GM12874 (cell line): ENCODE measurements at regions not wholly inside any gene's neighbourhood (a gene's known extent, or its start where the extent isn't known, plus 50 kb on each side); places are given as distances from the start of the nearest gene placed in this dataset.

Source experiments
- TF ChIP-seq, protein P1 (sequence below): IDR thresholded peaks from 2 replicates; pipeline ENCODE4 v1.5.1; 2011; ENCODE audit warnings: low read depth, mild to moderate bottlenecking, control low read depth, low read length, moderate library complexity; ENCODE audit not compliant: insufficient read depth

DNA sequence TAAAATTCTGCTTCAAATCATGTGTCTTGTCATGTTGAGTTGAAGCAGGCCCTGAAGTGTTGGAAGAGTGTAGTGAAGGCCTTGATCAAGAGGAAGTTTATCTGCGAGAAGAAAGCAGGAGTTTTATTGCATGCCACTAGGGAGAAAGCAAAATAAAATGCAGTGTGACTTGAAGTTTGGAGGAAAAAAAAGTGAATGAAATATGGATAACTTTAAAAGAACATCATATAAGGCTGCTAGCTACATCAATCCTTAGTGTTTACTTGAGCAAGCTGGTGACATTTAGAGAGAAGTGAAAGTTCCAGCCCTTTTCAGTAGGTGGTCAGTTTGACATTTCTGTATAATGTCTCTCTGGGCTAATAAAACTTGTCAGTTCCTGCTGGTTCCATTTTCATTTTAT is 841.1 kb downstream of the TMTC2 start:
- TF ChIP-seq, protein P1, sequence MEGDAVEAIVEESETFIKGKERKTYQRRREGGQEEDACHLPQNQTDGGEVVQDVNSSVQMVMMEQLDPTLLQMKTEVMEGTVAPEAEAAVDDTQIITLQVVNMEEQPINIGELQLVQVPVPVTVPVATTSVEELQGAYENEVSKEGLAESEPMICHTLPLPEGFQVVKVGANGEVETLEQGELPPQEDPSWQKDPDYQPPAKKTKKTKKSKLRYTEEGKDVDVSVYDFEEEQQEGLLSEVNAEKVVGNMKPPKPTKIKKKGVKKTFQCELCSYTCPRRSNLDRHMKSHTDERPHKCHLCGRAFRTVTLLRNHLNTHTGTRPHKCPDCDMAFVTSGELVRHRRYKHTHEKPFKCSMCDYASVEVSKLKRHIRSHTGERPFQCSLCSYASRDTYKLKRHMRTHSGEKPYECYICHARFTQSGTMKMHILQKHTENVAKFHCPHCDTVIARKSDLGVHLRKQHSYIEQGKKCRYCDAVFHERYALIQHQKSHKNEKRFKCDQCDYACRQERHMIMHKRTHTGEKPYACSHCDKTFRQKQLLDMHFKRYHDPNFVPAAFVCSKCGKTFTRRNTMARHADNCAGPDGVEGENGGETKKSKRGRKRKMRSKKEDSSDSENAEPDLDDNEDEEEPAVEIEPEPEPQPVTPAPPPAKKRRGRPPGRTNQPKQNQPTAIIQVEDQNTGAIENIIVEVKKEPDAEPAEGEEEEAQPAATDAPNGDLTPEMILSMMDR, result no peak

DNA sequence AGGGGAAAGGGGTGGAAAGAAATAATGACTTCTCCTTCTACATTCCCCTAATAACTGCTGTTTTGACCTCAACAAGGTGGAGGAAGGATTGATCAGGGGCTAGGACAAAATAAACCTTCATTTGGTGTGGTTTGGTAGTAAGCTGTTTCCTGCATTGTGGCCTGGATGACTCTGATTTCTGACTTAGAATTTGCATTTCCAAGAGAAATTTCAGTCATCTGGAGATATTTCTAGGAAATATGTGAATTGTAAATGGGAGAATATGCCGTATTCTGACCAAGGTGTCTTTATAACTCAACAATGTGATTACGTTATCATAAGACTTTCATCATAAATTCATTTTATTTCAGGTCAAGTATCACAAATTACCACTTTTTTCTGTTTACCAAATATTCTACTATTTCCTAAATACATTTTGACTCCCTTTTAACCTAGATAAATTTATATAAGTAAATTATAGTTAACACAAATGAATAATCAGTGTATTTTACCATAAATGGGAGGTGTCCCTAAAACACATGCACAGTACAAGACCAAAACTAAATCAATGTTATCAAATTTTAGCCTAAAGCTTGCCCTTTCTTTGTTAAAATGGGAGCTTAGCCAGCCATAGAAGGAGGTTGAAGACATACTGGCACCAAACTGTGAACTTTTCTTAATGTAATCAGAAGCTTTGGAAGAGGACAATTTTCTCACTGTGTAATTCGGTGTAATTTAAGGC is 828.8 kb downstream of the TMTC2 start:
- TF ChIP-seq, protein P1, result no peak

DNA sequence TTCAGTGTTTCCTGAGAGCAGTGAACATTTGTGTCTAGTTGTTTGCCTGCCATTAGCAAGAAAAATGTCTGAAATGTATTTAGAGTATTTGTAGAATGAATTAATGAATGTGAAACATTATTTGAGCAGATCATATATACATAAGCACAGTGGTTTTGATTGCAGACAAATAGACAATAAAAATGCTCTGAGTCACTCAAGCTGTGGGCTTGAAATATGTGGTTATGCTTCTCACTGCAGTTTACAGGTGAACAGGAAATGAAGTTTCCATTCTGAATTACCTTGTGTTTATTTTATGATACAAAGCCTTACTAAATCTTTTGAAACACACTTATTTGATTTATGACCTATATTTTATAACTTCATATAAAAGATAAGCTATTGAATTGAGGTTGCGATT is 827.7 kb downstream of the TMTC2 start:
- TF ChIP-seq, protein P1, result no peak

DNA sequence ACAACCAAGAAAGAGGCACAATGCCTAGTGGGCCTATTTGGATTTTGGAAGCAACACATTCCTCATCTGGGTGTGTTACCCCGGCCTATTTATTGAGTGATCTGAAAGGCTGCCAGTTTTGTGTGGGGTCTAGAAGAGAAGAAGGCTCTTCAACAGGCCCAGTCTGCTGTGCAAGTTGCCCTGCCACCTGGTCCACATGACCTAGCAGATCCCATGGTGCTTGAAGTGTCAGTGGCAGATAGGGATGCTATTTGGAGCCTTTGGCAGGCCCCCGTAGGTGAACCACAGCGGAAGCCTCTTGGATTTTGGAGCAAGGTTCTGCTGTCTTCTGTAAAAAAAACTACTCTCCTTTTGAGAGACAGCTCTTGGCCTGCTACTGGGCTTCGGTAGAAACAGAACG is 820.1 kb downstream of the TMTC2 start:
- TF ChIP-seq, protein P1, result no peak

DNA sequence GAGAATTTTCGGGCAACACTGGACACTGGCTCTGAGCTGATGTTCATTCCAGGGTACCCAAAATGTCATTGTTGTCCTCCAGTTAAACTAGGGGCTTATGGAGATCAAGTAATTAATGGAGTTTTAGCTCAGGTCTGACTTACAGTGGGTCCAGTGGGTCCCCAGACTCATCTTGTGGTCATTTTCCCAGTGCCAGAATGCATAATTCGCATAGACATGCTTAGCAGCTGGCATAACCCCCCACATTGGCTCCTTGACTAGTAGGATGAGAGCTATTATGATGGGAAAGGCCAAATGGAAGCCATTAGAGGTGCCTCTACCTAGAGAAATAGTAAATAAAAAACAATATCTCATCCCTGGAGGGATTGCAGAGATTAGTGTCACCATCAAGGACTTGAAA is 818.9 kb downstream of the TMTC2 start:
- TF ChIP-seq, protein P1, result no peak

DNA sequence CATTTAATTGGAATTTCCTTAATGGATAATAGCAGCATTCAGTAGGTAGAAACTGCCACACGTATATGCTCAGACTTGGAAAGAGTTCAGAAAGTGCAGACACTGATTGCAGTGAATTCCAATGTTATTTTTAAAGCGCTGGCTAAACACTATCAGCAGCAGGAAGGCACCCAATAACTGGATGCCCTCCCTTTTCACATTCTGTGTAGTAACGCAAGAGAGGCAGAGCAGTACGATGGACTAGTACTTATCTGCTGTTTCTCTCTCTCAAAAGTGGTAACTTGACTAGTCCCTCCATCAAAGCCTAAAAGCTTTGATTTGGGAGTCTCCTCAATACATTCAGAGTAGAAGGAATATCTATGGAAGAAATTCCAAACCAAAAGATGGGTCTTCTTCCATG is 791.0 kb downstream of the TMTC2 start:
- TF ChIP-seq, protein P1, result no peak

DNA sequence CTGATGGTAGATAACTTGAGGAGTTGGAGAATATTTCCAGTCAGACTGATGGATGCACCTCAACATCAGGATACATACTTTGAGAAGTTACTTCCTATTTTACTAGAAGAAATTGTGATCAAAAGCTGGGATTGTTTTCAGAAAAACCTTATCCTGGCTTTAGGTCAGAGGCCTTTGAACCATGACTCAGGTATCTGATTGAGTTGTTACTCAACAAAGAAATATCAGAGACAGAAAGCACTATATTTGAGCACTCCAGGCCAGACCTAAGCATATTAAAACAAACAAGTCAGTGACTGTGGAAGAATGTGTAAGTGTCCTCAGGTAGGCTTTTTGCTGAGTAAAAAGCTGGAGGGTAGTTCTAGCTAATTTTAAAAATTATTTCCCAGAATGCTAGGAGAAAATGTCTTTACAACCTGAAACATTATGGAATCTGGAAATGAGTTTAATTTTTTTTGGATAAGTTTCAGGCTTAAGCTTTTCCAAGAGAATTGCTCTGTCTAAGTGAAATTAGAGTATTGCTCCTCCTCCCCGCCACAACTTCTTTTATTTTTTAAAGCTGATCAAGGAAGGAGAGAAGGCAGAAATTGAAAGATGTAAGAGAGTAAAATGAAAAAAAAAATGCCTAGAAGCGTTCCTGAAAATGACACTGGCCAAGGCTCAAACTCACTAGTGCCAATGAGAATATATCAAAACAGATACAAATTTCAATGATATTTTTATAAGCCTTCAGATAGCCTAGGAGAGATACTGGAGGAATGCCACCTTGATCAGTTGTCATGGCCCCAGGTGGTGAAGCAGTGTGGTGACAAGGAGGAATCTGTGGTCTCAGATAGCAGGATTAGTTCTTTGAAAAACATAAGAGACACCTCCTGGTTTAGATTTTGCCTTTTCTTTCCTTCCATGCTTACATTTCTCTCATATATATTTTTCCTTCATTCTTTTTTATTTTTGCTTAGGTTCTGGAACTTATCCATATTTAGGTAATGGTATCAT is 790.3 kb downstream of the TMTC2 start:
- TF ChIP-seq, protein P1, result no peak
